CD14-positive monocyte (primary cell): ENCODE measurements at regions not wholly inside any gene's neighbourhood (a gene's known extent, or its start where the extent isn't known, plus 50 kb on each side); places are given as distances from the start of the nearest gene placed in this dataset.

Source experiments
- DNase-seq, 3 donors: peaks; one replicate each; pipeline ENCODE4 v3.0.0-alpha.2; 2011 to 2022
- H2AFZ ChIP-seq: 2 replicates; pipeline ENCODE4 v1.6.0; 2012; ENCODE audit warnings: mild to moderate bottlenecking, low read depth, low read length, inconsistent platforms; ENCODE audit not compliant: insufficient read depth, poor library complexity, severe bottlenecking
- H3K27ac ChIP-seq, 2 donors: 1 replicate in 1 of 2; 2 replicates in 1 of 2; pipeline ENCODE4 v1.5.1; 2012 to 2013; ENCODE audit warnings: low read length in 2 of 2, control low read depth in 1 of 2, inconsistent platforms in 1 of 2, low read depth in 1 of 2, mild to moderate bottlenecking in 1 of 2
- H3K27me3 ChIP-seq, 2 donors: one replicate each; pipeline versions ENCODE4 v1.6.0 to v1.6.1; 2011 to 2013; ENCODE audit warnings: low read length in 2 of 2; ENCODE audit not compliant: control insufficient read depth in 2 of 2, insufficient read depth in 2 of 2
- H3K36me3 ChIP-seq, 2 donors: replicated peaks in 1 of 2; 1 replicate in 1 of 2; 2 replicates in 1 of 2; pipeline versions ENCODE4 v1.5.1 to v1.6.1; 2012 to 2013; ENCODE audit warnings: low read length in 2 of 2, control low read depth in 1 of 2, inconsistent platforms in 1 of 2, mild to moderate bottlenecking in 1 of 2; ENCODE audit not compliant: insufficient read depth in 2 of 2, control insufficient read depth in 1 of 2
- H3K4me1 ChIP-seq, 2 donors: 1 replicate in 1 of 2; 2 replicates in 1 of 2; pipeline versions ENCODE4 v1.5.1 to v1.6.1; 2012 to 2013; ENCODE audit warnings: low read length in 2 of 2, control low read depth in 1 of 2, inconsistent platforms in 1 of 2, mild to moderate bottlenecking in 1 of 2, moderate library complexity in 1 of 2; ENCODE audit not compliant: insufficient read depth in 2 of 2, control insufficient read depth in 1 of 2
- H3K4me2 ChIP-seq: replicated peaks from 2 replicates; pipeline ENCODE3; 2012; ENCODE audit warnings: low read length, moderate library complexity, mild to moderate bottlenecking; ENCODE audit not compliant: poor library complexity, severe bottlenecking; ENCODE audit errors: extremely low read depth
- H3K4me3 ChIP-seq, 3 experiments: fragments of 200-600 bp in 1 of 3; sonication (generic) in 1 of 3; replicated peaks in 1 of 3; 1 replicate in 2 of 3; 2 replicates in 1 of 3; pipeline ENCODE4 v1.5.1; 2011 to 2013; ENCODE audit warnings: low read length in 3 of 3, mild to moderate bottlenecking in 3 of 3, control low read depth in 2 of 3, low read depth in 2 of 3, inconsistent platforms in 1 of 3, moderate library complexity in 1 of 3
- H3K79me2 ChIP-seq: 2 replicates; pipeline ENCODE4 v1.6.0; 2012; ENCODE audit warnings: mild to moderate bottlenecking, control low read depth, inconsistent platforms, low read length, moderate library complexity; ENCODE audit not compliant: insufficient read depth
- H3K9ac ChIP-seq: 2 replicates; pipeline ENCODE4 v1.6.0; 2017; ENCODE audit warnings: low read length, mild to moderate bottlenecking; ENCODE audit not compliant: insufficient read depth, poor library complexity, severe bottlenecking
- H3K9me3 ChIP-seq, 2 donors: replicated peaks in 1 of 2; 1 replicate in 1 of 2; 2 replicates in 1 of 2; pipeline versions ENCODE4 v1.5.1 to v1.6.1; 2012 to 2013; ENCODE audit warnings: low read length in 2 of 2, control low read depth in 1 of 2; ENCODE audit not compliant: control insufficient read depth in 1 of 2, insufficient read depth in 1 of 2
- H4K20me1 ChIP-seq: 2 replicates; pipeline ENCODE4 v1.6.0; 2012; ENCODE audit warnings: mild to moderate bottlenecking, low read length, control low read depth, moderate library complexity; ENCODE audit not compliant: insufficient read depth
- H3K27ac Mint-ChIP-seq, 7 donors: one replicate each; pipeline ENCODE4 v1.8.0; 2020; ENCODE audit warnings: mild to moderate bottlenecking in 7 of 7, mixed read lengths in 7 of 7, moderate library complexity in 6 of 7, inconsistent platforms in 2 of 7
- H3K27me3 Mint-ChIP-seq, 3 donors: one replicate each; pipeline ENCODE4 v1.8.0; 2021 to 2022; ENCODE audit warnings: low read depth in 3 of 3, mild to moderate bottlenecking in 3 of 3, mixed read lengths in 3 of 3, moderate library complexity in 3 of 3, inconsistent platforms in 1 of 3
- H3K36me3 Mint-ChIP-seq, 2 donors: one replicate each; pipeline ENCODE4 v1.8.0; 2020; ENCODE audit warnings: mixed read lengths in 2 of 2, inconsistent platforms in 1 of 2, mild to moderate bottlenecking in 1 of 2
- H3K4me1 Mint-ChIP-seq: one replicate; pipeline ENCODE4 v1.8.0; 2020; ENCODE audit warnings: mild to moderate bottlenecking, mixed read lengths
- H3K4me3 Mint-ChIP-seq, 2 donors: one replicate each; pipeline ENCODE4 v1.8.0; 2020; ENCODE audit warnings: mild to moderate bottlenecking in 2 of 2, mixed read lengths in 2 of 2, moderate library complexity in 1 of 2
- H3K9me3 Mint-ChIP-seq, 7 donors: one replicate each; pipeline ENCODE4 v1.8.0; 2020 to 2022; ENCODE audit warnings: mixed read lengths in 7 of 7, mild to moderate bottlenecking in 6 of 7, moderate library complexity in 6 of 7, inconsistent platforms in 2 of 7
- CTCF ChIP-seq: fragments of 200-600 bp; IDR thresholded peaks from one replicate; pipeline ENCODE4 v1.8.0; 2022; ENCODE audit warnings: antibody characterized with exemption, mild to moderate bottlenecking
- WGBS: methylation state at CpG from one replicate; pipeline ENCODE4 v1.1.5; 2013; ENCODE audit warnings: missing lambda C conversion rate; ENCODE audit not compliant: insufficient coverage; 5-methylcytosine and 5-hydroxymethylcytosine counted together
- intact Hi-C, 2 donors: fragments of 100-400 bp; cut with micrococcal nuclease; formaldehyde crosslinking; loops; one replicate each; pipeline versions ENCODE4 v1.15.0 to v1.15.1; 2023

- Histone ChIP-seq H3K4me3 (no peak overlapping the region), H4K20me1 (no peaks in the 10 kb centered on the region), H3K4me2 (no peak overlapping the region), H3K79me2 (no peaks in the 10 kb centered on the region), H3K36me3 (no peaks in the 10 kb centered on the region), H3K27me3 (peaks cover 0 to 4% of the 10 kb centered on the region in 2 donors), H3K27ac (no peak overlapping the region), H3K9me3 (no peaks in the 10 kb centered on the region), H2AFZ (no peak overlapping the region), H3K4me1 (peaks cover 11 to 12% of the 10 kb centered on the region in 2 donors), H3K9ac (no peak overlapping the region)
- no peaks in the 10 kb centered on the region for H3K36me3 Mint-ChIP-seq
- no peak overlapping the region for H3K4me3 Mint-ChIP-seq
- no CpG with 5 or more reads among the region's 3 CpGs for WGBS
- TF ChIP-seq CTCF: no peak
- H3K4me1 Mint-ChIP-seq: peaks cover 18% of the 10 kb centered on the region
- H3K27ac Mint-ChIP-seq: no peak overlapping the region
- DNase-seq: no peak
- intact Hi-C loops: no loop called here
- H3K9me3 Mint-ChIP-seq: peaks cover 0 to 8% (median 0%) of the 10 kb centered on the region in 7 donors
- H3K27me3 Mint-ChIP-seq: peaks cover 6 to 18% (median 18%) of the 10 kb centered on the region in 3 donors
These were observed 151.5 kb downstream of the PRL start for GRCh38 chr6:22145376-22145775.

- H3K9ac ChIP-seq: no peak overlapping the region
- peaks cover 11 to 12% of the 10 kb centered on the region in 2 donors for H3K4me1 ChIP-seq
- no peaks in the 10 kb centered on the region for H3K9me3 ChIP-seq
- WGBS: 65% methylated on average over 6 of the region's 15 CpGs
- no peak for TF ChIP-seq CTCF
- intact Hi-C loops: no loop called here
- peaks cover 0 to 4% of the 10 kb centered on the region in 2 donors for H3K27me3 ChIP-seq
- H3K36me3 ChIP-seq: no peaks in the 10 kb centered on the region
- H3K27ac Mint-ChIP-seq: no peak overlapping the region
- peak overlapping the region in 1 of 2 donors; percentile 90 for H3K4me3 Mint-ChIP-seq
- H4K20me1 ChIP-seq: no peaks in the 10 kb centered on the region
- peaks cover 6 to 18% (median 18%) of the 10 kb centered on the region in 3 donors for H3K27me3 Mint-ChIP-seq
- H3K36me3 Mint-ChIP-seq: no peaks in the 10 kb centered on the region
- no peaks in the 10 kb centered on the region for H3K79me2 ChIP-seq
- H3K4me3 ChIP-seq: no peak overlapping the region
- DNase-seq: peak in 1 of 3 donors; percentile 5
- no peak overlapping the region for H3K27ac ChIP-seq
- H2AFZ ChIP-seq: no peak overlapping the region
- no peak overlapping the region for H3K4me2 ChIP-seq
- H3K4me1 Mint-ChIP-seq: peaks cover 18% of the 10 kb centered on the region
- H3K9me3 Mint-ChIP-seq: peaks cover 0 to 8% (median 0%) of the 10 kb centered on the region in 7 donors
These were observed 150.8 kb downstream of the PRL start for GRCh38 chr6:22145823-22146677.
